ENCODE measurements at regions not wholly inside any gene's neighbourhood (a gene's known extent, or its start where the extent isn't known, plus 50 kb on each side); places are given as distances from the start of the nearest gene placed in this dataset.

DNA sequence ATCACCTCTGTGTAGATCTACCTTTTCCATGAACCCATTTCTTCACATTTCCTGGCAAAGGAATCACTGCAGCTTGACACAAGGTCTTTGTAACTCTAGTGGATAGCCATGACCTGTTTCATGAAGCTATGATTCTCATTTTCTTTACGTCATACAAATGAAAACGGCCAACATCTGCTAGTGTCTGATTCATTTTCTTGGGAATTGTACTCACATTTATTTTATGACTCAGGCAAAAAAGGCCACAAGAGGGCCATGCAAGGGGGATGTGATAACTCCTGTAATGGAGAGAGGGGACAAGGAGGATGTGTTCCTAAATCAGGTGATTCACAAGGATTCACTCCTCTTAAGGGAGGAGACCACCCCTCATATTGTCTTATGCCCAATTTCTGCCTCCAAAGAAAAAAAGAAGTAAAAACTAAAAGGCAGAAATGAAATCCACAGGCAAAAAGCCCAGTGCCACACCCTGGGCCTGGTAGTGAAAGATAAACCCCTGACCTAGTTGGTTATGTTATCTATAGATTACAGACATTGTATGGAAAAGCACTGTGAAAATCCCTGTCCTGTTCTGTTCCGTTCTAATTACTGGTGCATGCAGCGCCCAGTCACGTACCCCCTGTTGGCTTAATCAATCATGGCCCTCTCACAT, 249.9 kb downstream of the IPMK start:
- no peak overlapping the region for H3K27ac ChIP-seq (replicated peaks; ENCODE audit: low read length)
- no peak overlapping the region for H2AFZ ChIP-seq (ENCODE audit: low read length)
- H3K9me3 ChIP-seq (replicated peaks in 1 of 2; ENCODE audit: control insufficient read depth in 2 of 2, insufficient read depth in 1 of 2, low read depth in 1 of 2, low read length in 2 of 2), result peaks cover 0 to 2% of the 10 kb centered on the region in 2 donors
- no peak overlapping the region for H3K18ac ChIP-seq (ENCODE audit: low read length)
- no CpG with 5 or more reads among the region's 5 CpGs for WGBS, 2 donors (ENCODE audit: extremely low coverage in 2 of 2, insufficient read length in 2 of 2, insufficient replicate concordance in 1 of 2)
- H3K4me3 ChIP-seq (ENCODE audit: low read length in 2 of 2), result no peak overlapping the region
- no peak overlapping the region for H4K8ac ChIP-seq (ENCODE audit: low read depth, low read length)
- H3K4ac ChIP-seq (ENCODE audit: low read length), result no peak overlapping the region
- no peak overlapping the region for H2AK5ac ChIP-seq (ENCODE audit: low read depth, low read length)
- H2BK120ac ChIP-seq (ENCODE audit: low read depth, low read length), result no peak overlapping the region
- no peak overlapping the region for H3K14ac ChIP-seq (ENCODE audit: low read length)
- no peaks in the 10 kb centered on the region for H3K27me3 ChIP-seq (ENCODE audit: control insufficient read depth in 3 of 3, insufficient read depth in 3 of 3, low read depth in 1 of 3, low read length in 3 of 3)
- H2BK5ac ChIP-seq (ENCODE audit: low read length), result no peak overlapping the region
- H3K23ac ChIP-seq (ENCODE audit: low read depth, low read length, poor library complexity), result no peak overlapping the region
- DNase-seq (ENCODE audit: low spot score), result no peak
- H3K9ac ChIP-seq (ENCODE audit: low read depth, low read length, poor library complexity), result no peak overlapping the region
- H4K91ac ChIP-seq (ENCODE audit: low read depth, low read length, poor library complexity), result no peak overlapping the region
- no peak overlapping the region for H3K4me2 ChIP-seq (ENCODE audit: insufficient read depth, low read length, poor library complexity, severe bottlenecking)
- H3K4me1 ChIP-seq (ENCODE audit: control insufficient read depth in 2 of 2, insufficient read depth in 1 of 2, low read depth in 1 of 2, low read length in 2 of 2), result no peaks in the 10 kb centered on the region
- H3K36me3 ChIP-seq (replicated peaks in 1 of 2; ENCODE audit: control insufficient read depth in 2 of 2, insufficient read depth in 2 of 2, low read length in 2 of 2), result no peaks in the 10 kb centered on the region
- H2BK12ac ChIP-seq (ENCODE audit: low read length), result no peak overlapping the region
- no peaks in the 10 kb centered on the region for H3K79me1 ChIP-seq (ENCODE audit: low read depth, low read length)
- no peak overlapping the region for H2BK15ac ChIP-seq (ENCODE audit: low read length)

DNA sequence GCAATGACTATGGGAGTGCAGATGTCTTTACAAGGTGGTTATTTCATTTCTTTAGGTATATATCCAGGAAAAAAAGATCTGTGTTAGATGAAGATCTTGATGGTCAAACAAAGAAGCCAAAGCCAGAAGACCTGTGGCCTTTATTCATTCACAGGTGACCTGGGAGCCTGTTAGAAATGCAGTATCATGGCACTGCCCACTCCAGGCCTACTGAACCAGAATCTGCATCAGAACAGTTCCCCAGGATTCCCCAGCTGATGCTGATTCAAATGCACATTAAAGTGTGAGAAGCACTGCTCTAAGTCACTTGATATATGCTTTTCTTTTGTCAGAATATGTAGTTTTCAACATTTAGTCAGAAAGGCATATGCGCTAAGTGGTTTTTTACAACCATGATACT, 251.1 kb downstream of the IPMK start:
- Histone ChIP-seq H3K4me3 (ENCODE audit: low read length in 2 of 2) (no peak overlapping the region), H3K4ac (ENCODE audit: low read length) (no peak overlapping the region), H3K27ac (replicated peaks; ENCODE audit: low read length) (no peak overlapping the region), H2BK15ac (ENCODE audit: low read length) (no peak overlapping the region), H4K91ac (ENCODE audit: low read depth, low read length, poor library complexity) (no peak overlapping the region), H3K9me3 (replicated peaks in 1 of 2; ENCODE audit: control insufficient read depth in 2 of 2, insufficient read depth in 1 of 2, low read depth in 1 of 2, low read length in 2 of 2) (peaks cover 0 to 2% of the 10 kb centered on the region in 2 donors), H3K4me1 (ENCODE audit: control insufficient read depth in 2 of 2, insufficient read depth in 1 of 2, low read depth in 1 of 2, low read length in 2 of 2) (no peaks in the 10 kb centered on the region), H3K4me2 (ENCODE audit: insufficient read depth, low read length, poor library complexity, severe bottlenecking) (no peak overlapping the region), H3K23ac (ENCODE audit: low read depth, low read length, poor library complexity) (no peak overlapping the region), H2BK5ac (ENCODE audit: low read length) (no peak overlapping the region), H2BK120ac (ENCODE audit: low read depth, low read length) (no peak overlapping the region), H3K36me3 (replicated peaks in 1 of 2; ENCODE audit: control insufficient read depth in 2 of 2, insufficient read depth in 2 of 2, low read length in 2 of 2) (no peaks in the 10 kb centered on the region), H3K27me3 (ENCODE audit: control insufficient read depth in 3 of 3, insufficient read depth in 3 of 3, low read depth in 1 of 3, low read length in 3 of 3) (no peaks in the 10 kb centered on the region), H3K18ac (ENCODE audit: low read length) (no peak overlapping the region), H3K14ac (ENCODE audit: low read length) (no peak overlapping the region), H2BK12ac (ENCODE audit: low read length) (no peak overlapping the region), H2AK5ac (ENCODE audit: low read depth, low read length) (no peak overlapping the region), H4K8ac (ENCODE audit: low read depth, low read length) (no peak overlapping the region), H2AFZ (ENCODE audit: low read length) (no peak overlapping the region), H3K79me1 (ENCODE audit: low read depth, low read length) (no peaks in the 10 kb centered on the region), H3K9ac (ENCODE audit: low read depth, low read length, poor library complexity) (no peak overlapping the region)
- DNase-seq (ENCODE audit: low spot score), result no peak
- WGBS, 2 donors (ENCODE audit: extremely low coverage in 2 of 2, insufficient read length in 2 of 2, insufficient replicate concordance in 1 of 2), result no CpG with 5 or more reads among the region's 1 CpG

DNA sequence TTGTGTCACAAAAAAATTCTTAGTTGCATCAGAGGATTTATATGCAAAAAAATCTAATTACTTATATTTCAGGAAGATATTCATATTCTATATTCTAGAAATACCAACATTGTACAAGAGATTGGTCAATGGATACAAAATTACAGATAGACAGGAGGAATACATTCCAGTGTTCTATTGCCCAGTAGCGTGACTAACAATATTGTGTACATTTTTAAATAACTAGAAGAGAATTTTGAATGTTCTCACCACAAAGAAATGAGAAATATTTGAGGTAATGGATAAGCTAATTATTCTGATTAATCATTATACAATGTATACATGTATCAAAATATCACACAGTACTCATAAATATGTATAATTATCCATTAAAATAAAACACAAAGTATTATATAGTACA, 253.3 kb downstream of the IPMK start:
- H2BK120ac ChIP-seq (ENCODE audit: low read depth, low read length), result no peak overlapping the region
- H3K79me1 ChIP-seq (ENCODE audit: low read depth, low read length), result no peaks in the 10 kb centered on the region
- H3K18ac ChIP-seq (ENCODE audit: low read length), result no peak overlapping the region
- H3K9me3 ChIP-seq (replicated peaks in 1 of 2; ENCODE audit: control insufficient read depth in 2 of 2, insufficient read depth in 1 of 2, low read depth in 1 of 2, low read length in 2 of 2), result no peaks in the 10 kb centered on the region
- no peak overlapping the region for H3K14ac ChIP-seq (ENCODE audit: low read length)
- no peak overlapping the region for H2BK15ac ChIP-seq (ENCODE audit: low read length)
- H2AK5ac ChIP-seq (ENCODE audit: low read depth, low read length), result no peak overlapping the region
- no peak overlapping the region for H2AFZ ChIP-seq (ENCODE audit: low read length)
- H3K27me3 ChIP-seq (ENCODE audit: control insufficient read depth in 3 of 3, insufficient read depth in 3 of 3, low read depth in 1 of 3, low read length in 3 of 3), result no peaks in the 10 kb centered on the region
- H3K4ac ChIP-seq (ENCODE audit: low read length), result no peak overlapping the region
- no peak overlapping the region for H3K4me2 ChIP-seq (ENCODE audit: insufficient read depth, low read length, poor library complexity, severe bottlenecking)
- DNase-seq (ENCODE audit: low spot score), result no peak
- no peak overlapping the region for H4K8ac ChIP-seq (ENCODE audit: low read depth, low read length)
- H2BK5ac ChIP-seq (ENCODE audit: low read length), result no peak overlapping the region
- WGBS, 2 donors (ENCODE audit: extremely low coverage in 2 of 2, insufficient read length in 2 of 2, insufficient replicate concordance in 1 of 2), result no CpG with 5 or more reads among the region's 1 CpG
- H3K23ac ChIP-seq (ENCODE audit: low read depth, low read length, poor library complexity), result no peak overlapping the region
- H4K91ac ChIP-seq (ENCODE audit: low read depth, low read length, poor library complexity), result no peak overlapping the region
- H3K36me3 ChIP-seq (replicated peaks in 1 of 2; ENCODE audit: control insufficient read depth in 2 of 2, insufficient read depth in 2 of 2, low read length in 2 of 2), result no peaks in the 10 kb centered on the region
- H2BK12ac ChIP-seq (ENCODE audit: low read length), result no peak overlapping the region
- no peak overlapping the region for H3K27ac ChIP-seq (replicated peaks; ENCODE audit: low read length)
- H3K9ac ChIP-seq (ENCODE audit: low read depth, low read length, poor library complexity), result no peak overlapping the region
- H3K4me1 ChIP-seq (ENCODE audit: control insufficient read depth in 2 of 2, insufficient read depth in 1 of 2, low read depth in 1 of 2, low read length in 2 of 2), result no peaks in the 10 kb centered on the region
- no peak overlapping the region for H3K4me3 ChIP-seq (ENCODE audit: low read length in 2 of 2)

DNA sequence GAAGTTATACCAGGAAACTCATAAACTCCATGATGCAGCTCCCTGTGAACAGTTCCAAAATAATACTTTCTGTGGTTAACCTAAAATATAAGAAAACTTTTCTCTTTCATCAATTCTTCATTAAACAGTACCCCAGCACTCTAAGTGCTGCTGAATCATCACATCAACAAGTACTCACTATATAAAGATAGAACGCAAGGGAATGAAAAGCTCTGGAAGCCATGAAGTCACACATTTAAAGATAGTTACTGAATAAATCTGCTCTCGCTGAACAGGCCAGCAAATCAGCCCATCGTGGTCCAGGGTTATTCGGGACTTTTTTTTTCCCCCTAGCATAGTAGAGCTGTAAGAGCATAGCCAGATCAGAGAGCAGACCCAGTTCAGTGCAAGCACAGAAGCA, 254.3 kb downstream of the IPMK start:
- no peak overlapping the region for H2AFZ ChIP-seq (ENCODE audit: low read length)
- no peak overlapping the region for H2BK5ac ChIP-seq (ENCODE audit: low read length)
- no peak overlapping the region for H3K4ac ChIP-seq (ENCODE audit: low read length)
- no peak overlapping the region for H2BK120ac ChIP-seq (ENCODE audit: low read depth, low read length)
- no peak overlapping the region for H3K14ac ChIP-seq (ENCODE audit: low read length)
- no peak overlapping the region for H3K27ac ChIP-seq (replicated peaks; ENCODE audit: low read length)
- no peak overlapping the region for H4K91ac ChIP-seq (ENCODE audit: low read depth, low read length, poor library complexity)
- H3K36me3 ChIP-seq (replicated peaks in 1 of 2; ENCODE audit: control insufficient read depth in 2 of 2, insufficient read depth in 2 of 2, low read length in 2 of 2), result no peaks in the 10 kb centered on the region
- no peak overlapping the region for H2BK12ac ChIP-seq (ENCODE audit: low read length)
- DNase-seq (ENCODE audit: low spot score), result no peak
- no peak overlapping the region for H2AK5ac ChIP-seq (ENCODE audit: low read depth, low read length)
- no peak overlapping the region for H3K4me2 ChIP-seq (ENCODE audit: insufficient read depth, low read length, poor library complexity, severe bottlenecking)
- H3K9ac ChIP-seq (ENCODE audit: low read depth, low read length, poor library complexity), result no peak overlapping the region
- WGBS, 2 donors (ENCODE audit: extremely low coverage in 2 of 2, insufficient read length in 2 of 2, insufficient replicate concordance in 1 of 2), result no CpG with 5 or more reads among the region's 4 CpGs
- no peaks in the 10 kb centered on the region for H3K4me1 ChIP-seq (ENCODE audit: control insufficient read depth in 2 of 2, insufficient read depth in 1 of 2, low read depth in 1 of 2, low read length in 2 of 2)
- H3K9me3 ChIP-seq (replicated peaks in 1 of 2; ENCODE audit: control insufficient read depth in 2 of 2, insufficient read depth in 1 of 2, low read depth in 1 of 2, low read length in 2 of 2), result no peaks in the 10 kb centered on the region
- H3K4me3 ChIP-seq (ENCODE audit: low read length in 2 of 2), result no peak overlapping the region
- no peaks in the 10 kb centered on the region for H3K27me3 ChIP-seq (ENCODE audit: control insufficient read depth in 3 of 3, insufficient read depth in 3 of 3, low read depth in 1 of 3, low read length in 3 of 3)
- no peak overlapping the region for H4K8ac ChIP-seq (ENCODE audit: low read depth, low read length)
- H2BK15ac ChIP-seq (ENCODE audit: low read length), result no peak overlapping the region
- no peak overlapping the region for H3K23ac ChIP-seq (ENCODE audit: low read depth, low read length, poor library complexity)
- H3K79me1 ChIP-seq (ENCODE audit: low read depth, low read length), result no peaks in the 10 kb centered on the region
- no peak overlapping the region for H3K18ac ChIP-seq (ENCODE audit: low read length)
